ELR (cell line): ENCODE measurements at regions not wholly inside any gene's neighbourhood (a gene's known extent, or its start where the extent isn't known, plus 50 kb on each side); places are given as distances from the start of the nearest gene placed in this dataset.
"Not testable (repeated sequence)": the region's sequence is repeated elsewhere in the genome, so short reads cannot be mapped to it uniquely, and the experiment has no call there.

Experiments
- DNase-seq: peaks from one replicate; pipeline ENCODE4 v3.0.0-alpha.2; 2015; ENCODE audit warnings: low read depth

- DNase-seq = no peak
These were observed 894.6 kb downstream of the PLOD2 start for GRCh38 chr3:145266368-145266767.

- no peak for DNase-seq
These were observed 891.9 kb downstream of the PLOD2 start for GRCh38 chr3:145269106-145269505.

GRCh38 chr3:145272684-145273083, 888.3 kb downstream of the PLOD2 start:
- no peak for DNase-seq

- DNase-seq = no peak
These were observed 878.5 kb downstream of the PLOD2 start for GRCh38 chr3:145282505-145282904.

- DNase-seq = no peak
These were observed 874.0 kb downstream of the PLOD2 start for GRCh38 chr3:145286937-145287336.

GRCh38 chr3:145290010-145290409, 871.0 kb downstream of the PLOD2 start:
- no peak for DNase-seq

GRCh38 chr3:145294572-145294971, 866.4 kb downstream of the PLOD2 start:
- DNase-seq = no peak

GRCh38 chr3:145307272-145307671, 853.7 kb downstream of the PLOD2 start:
- DNase-seq = no peak

- no peak for DNase-seq
These were observed 847.2 kb downstream of the PLOD2 start for GRCh38 chr3:145313751-145314150.

- DNase-seq = not testable (repeated sequence)
These were observed 844.7 kb downstream of the PLOD2 start for GRCh38 chr3:145316253-145316652.

GRCh38 chr3:145326666-145327065, 834.3 kb downstream of the PLOD2 start:
- DNase-seq = no peak

GRCh38 chr3:145333427-145333826, 827.6 kb downstream of the PLOD2 start:
- DNase-seq = not testable (repeated sequence)

- no peak for DNase-seq
These were observed 827.1 kb downstream of the PLOD2 start for GRCh38 chr3:145333931-145334330.

GRCh38 chr3:145355206-145355605, 805.8 kb downstream of the PLOD2 start:
- no peak for DNase-seq

GRCh38 chr3:145357453-145357852, 803.5 kb downstream of the PLOD2 start:
- DNase-seq = no peak

- DNase-seq = no peak
These were observed 801.9 kb downstream of the PLOD2 start for GRCh38 chr3:145359040-145359439.

- DNase-seq = no peak
These were observed 792.2 kb downstream of the PLOD2 start for GRCh38 chr3:145368748-145369147.

GRCh38 chr3:145370870-145371269, 790.1 kb downstream of the PLOD2 start:
- DNase-seq = no peak

GRCh38 chr3:145377301-145377700, 783.7 kb downstream of the PLOD2 start:
- no peak for DNase-seq

GRCh38 chr3:145383416-145383815, 777.6 kb downstream of the PLOD2 start:
- DNase-seq = no peak

- no peak for DNase-seq
These were observed 776.7 kb downstream of the PLOD2 start for GRCh38 chr3:145384307-145384706.

- no peak for DNase-seq
These were observed 773.8 kb downstream of the PLOD2 start for GRCh38 chr3:145387211-145387610.

- DNase-seq = no peak
These were observed 765.6 kb downstream of the PLOD2 start for GRCh38 chr3:145395421-145395820.

- DNase-seq = no peak
These were observed 749.4 kb downstream of the PLOD2 start for GRCh38 chr3:145411605-145412004.

GRCh38 chr3:145417678-145418077, 743.3 kb downstream of the PLOD2 start:
- DNase-seq = no peak
